Body of pancreas (tissue), 4 donors: ENCODE measurements at regions not wholly inside any gene's neighbourhood (a gene's known extent, or its start where the extent isn't known, plus 50 kb on each side); places are given as distances from the start of the nearest gene placed in this dataset.

ENCODE experiments used
- POLR2A ChIP-seq, 3 donors: fragments of 450-650 bp; IDR thresholded peaks; one replicate each; pipeline ENCODE4 v1.6.1; 2016; ENCODE audit warnings: antibody characterized with exemption in 3 of 3, mild to moderate bottlenecking in 2 of 3
- TF ChIP-seq, protein P1 (sequence below), 7 experiments: fragments of 450-650 bp in 4 of 7; fragments of 200-600 bp in 3 of 7; sonication (generic) in 3 of 7; IDR thresholded peaks; one replicate each; pipeline ENCODE4 v1.5.1; 2016 to 2019; ENCODE audit warnings: antibody characterized with exemption in 7 of 7

DNA sequence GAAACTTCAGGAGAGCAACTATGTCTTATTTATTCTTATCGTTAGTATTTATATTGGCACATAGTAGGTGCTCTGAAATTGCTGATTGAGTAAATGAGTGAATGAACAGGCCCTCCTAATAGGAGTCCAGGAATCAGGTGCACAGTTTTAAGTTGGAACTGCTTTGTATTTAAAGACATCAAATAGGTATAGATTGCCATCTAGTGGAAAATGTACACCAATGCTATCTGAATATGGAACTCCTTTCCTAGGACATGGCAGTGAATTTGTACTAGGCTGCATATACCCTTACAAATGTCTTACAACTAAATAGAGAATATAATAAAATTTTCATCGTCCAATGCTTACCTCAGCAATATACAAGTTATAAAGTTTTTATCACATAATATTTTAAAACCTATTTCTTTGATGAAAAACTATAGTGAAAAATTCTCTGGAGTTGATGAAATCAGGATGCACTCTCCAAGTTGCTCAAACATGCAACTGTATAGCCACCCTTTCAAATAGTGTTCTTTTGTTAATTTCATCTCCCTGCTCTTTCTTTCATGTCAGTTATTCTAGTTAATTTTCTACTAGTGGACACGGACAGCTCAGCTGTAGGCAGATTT lies 318.9 kb upstream of the SYT4 start:
- TF ChIP-seq, protein P1, sequence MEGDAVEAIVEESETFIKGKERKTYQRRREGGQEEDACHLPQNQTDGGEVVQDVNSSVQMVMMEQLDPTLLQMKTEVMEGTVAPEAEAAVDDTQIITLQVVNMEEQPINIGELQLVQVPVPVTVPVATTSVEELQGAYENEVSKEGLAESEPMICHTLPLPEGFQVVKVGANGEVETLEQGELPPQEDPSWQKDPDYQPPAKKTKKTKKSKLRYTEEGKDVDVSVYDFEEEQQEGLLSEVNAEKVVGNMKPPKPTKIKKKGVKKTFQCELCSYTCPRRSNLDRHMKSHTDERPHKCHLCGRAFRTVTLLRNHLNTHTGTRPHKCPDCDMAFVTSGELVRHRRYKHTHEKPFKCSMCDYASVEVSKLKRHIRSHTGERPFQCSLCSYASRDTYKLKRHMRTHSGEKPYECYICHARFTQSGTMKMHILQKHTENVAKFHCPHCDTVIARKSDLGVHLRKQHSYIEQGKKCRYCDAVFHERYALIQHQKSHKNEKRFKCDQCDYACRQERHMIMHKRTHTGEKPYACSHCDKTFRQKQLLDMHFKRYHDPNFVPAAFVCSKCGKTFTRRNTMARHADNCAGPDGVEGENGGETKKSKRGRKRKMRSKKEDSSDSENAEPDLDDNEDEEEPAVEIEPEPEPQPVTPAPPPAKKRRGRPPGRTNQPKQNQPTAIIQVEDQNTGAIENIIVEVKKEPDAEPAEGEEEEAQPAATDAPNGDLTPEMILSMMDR (IDR thresholded peaks at IDR 0.05): peak in 6 of 7 experiments; percentile 35 to 52 (median 40)
- no peak for TF ChIP-seq POLR2A (IDR thresholded peaks at IDR 0.05)
